ENCODE measurements at regions not wholly inside any gene's neighbourhood (a gene's known extent, or its start where the extent isn't known, plus 50 kb on each side); places are given as distances from the start of the nearest gene placed in this dataset.

DNA sequence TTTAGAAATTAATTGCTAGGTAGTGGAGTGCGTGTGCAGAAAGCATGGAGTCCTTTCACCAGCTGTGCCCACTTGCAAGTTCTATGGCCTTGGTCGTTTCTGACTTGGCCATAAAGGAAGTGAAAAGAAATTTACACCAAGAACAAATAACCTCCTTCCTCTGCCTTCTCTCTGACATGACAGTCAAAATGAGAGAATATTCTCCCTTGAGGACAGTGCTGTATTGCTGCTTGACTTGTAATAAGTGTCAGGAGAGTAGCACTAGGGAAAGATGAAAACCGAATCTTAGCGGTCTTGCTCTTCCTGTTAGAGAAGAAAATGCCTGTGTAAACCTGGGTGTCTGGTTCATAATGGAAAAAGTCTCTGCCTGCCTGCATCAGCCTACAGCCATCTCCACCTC lies 333.1 kb upstream of the RAG2 start:
- no peak overlapping the region for H3K9ac ChIP-seq (ENCODE audit: control insufficient read depth, insufficient read depth, low read length)
- intact Hi-C loops (cut with micrococcal nuclease; ENCODE audit: unreplicated experiment) = no loop called here

DNA sequence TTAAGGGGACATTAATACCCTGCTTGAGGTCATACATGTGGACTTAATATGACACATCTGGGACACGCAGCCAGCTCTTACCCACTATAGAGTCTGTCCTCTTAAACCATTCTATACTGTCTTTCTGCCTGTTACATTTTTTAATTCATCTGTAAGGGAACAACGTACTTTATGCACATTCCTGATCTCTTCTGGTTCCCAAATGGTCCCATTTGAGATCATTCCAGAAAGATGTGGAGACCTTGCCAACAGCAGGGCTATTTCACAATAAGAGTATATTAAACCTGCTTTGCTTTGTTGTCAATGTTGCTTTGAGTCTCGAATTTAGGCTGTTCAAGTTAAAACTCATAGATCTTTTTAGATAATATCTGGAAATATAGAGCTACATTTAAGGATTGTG lies 332.2 kb upstream of the RAG2 start:
- Histone ChIP-seq H3K9ac (ENCODE audit: control insufficient read depth, insufficient read depth, low read length) (no peak overlapping the region), H4K20me1 (ENCODE audit: control insufficient read depth, insufficient read depth) (no peaks in the 10 kb centered on the region), H3K79me2 (ENCODE audit: control insufficient read depth, insufficient read depth, low read length) (no peaks in the 10 kb centered on the region), H3K4me2 (ENCODE audit: control insufficient read depth, insufficient read depth) (no peak overlapping the region), H3K27ac (ENCODE audit: control insufficient read depth, insufficient read depth) (no peak overlapping the region), H3K4me1 (ENCODE audit: control insufficient read depth, insufficient read depth, low read length) (no peaks in the 10 kb centered on the region), H2AFZ (ENCODE audit: control insufficient read depth, low read depth, low read length) (no peak overlapping the region), H3K4me3 (no peak overlapping the region), H3K27me3 (replicated peaks in 1 of 2; ENCODE audit: control insufficient read depth in 2 of 2, insufficient read depth in 2 of 2, low read length in 1 of 2) (no peaks in the 10 kb centered on the region), H3K9me3 (replicated peaks; ENCODE audit: control insufficient read depth, insufficient read depth, low read length) (no peaks in the 10 kb centered on the region), H3K36me3 (ENCODE audit: control insufficient read depth in 2 of 2, insufficient read depth in 2 of 2, low read length in 1 of 2) (no peaks in the 10 kb centered on the region)
- 7% methylated on average over 3 of the region's 3 CpGs for WGBS (ENCODE audit: insufficient coverage, insufficient replicate concordance, low lambda C conversion rate, missing lambda C conversion rate)
- FAIRE-seq = no peak
- ChIA-PET POLR2A (no interaction called here), CTCF (interaction anchor here (0.9 kb wide), 1 partner anchor 15 kb away, joined by 3 read pairs; no protein-coding TSS in a partner anchor), RAD21 (ENCODE audit: unreplicated experiment) (no interaction called here), SMC1A (ENCODE audit: uncharacterized antibody, unreplicated experiment) (no interaction called here)
- DNase-seq (ENCODE audit: low read depth, low spot score) = no peak
- intact Hi-C loops (cut with micrococcal nuclease; ENCODE audit: unreplicated experiment) (no loop called here), in situ Hi-C loops (cut with MboI) (no loop called here)
- no TSS peak for BruUV-seq (replicated peaks)
- no peak for ATAC-seq
- TF ChIP-seq, protein P1, sequence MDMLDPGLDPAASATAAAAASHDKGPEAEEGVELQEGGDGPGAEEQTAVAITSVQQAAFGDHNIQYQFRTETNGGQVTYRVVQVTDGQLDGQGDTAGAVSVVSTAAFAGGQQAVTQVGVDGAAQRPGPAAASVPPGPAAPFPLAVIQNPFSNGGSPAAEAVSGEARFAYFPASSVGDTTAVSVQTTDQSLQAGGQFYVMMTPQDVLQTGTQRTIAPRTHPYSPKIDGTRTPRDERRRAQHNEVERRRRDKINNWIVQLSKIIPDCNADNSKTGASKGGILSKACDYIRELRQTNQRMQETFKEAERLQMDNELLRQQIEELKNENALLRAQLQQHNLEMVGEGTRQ (IDR thresholded peaks at IDR 0.05; ENCODE audit: borderline replicate concordance, low read depth, low read length) = no peak
- TF ChIP-seq, protein P2, sequence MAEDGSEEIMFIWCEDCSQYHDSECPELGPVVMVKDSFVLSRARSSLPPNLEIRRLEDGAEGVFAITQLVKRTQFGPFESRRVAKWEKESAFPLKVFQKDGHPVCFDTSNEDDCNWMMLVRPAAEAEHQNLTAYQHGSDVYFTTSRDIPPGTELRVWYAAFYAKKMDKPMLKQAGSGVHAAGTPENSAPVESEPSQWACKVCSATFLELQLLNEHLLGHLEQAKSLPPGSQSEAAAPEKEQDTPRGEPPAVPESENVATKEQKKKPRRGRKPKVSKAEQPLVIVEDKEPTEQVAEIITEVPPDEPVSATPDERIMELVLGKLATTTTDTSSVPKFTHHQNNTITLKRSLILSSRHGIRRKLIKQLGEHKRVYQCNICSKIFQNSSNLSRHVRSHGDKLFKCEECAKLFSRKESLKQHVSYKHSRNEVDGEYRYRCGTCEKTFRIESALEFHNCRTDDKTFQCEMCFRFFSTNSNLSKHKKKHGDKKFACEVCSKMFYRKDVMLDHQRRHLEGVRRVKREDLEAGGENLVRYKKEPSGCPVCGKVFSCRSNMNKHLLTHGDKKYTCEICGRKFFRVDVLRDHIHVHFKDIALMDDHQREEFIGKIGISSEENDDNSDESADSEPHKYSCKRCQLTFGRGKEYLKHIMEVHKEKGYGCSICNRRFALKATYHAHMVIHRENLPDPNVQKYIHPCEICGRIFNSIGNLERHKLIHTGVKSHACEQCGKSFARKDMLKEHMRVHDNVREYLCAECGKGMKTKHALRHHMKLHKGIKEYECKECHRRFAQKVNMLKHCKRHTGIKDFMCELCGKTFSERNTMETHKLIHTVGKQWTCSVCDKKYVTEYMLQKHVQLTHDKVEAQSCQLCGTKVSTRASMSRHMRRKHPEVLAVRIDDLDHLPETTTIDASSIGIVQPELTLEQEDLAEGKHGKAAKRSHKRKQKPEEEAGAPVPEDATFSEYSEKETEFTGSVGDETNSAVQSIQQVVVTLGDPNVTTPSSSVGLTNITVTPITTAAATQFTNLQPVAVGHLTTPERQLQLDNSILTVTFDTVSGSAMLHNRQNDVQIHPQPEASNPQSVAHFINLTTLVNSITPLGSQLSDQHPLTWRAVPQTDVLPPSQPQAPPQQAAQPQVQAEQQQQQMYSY (CRISPR knock-in tag; IDR thresholded peaks at IDR 0.05) = no peak
- TF ChIP-seq ATF7 (IDR thresholded peaks at IDR 0.05; ENCODE audit: low read depth) = no peak
- TF ChIP-seq TARDBP (IDR thresholded peaks at IDR 0.05; ENCODE audit: borderline replicate concordance) = no peak
- TF ChIP-seq, protein P3, sequence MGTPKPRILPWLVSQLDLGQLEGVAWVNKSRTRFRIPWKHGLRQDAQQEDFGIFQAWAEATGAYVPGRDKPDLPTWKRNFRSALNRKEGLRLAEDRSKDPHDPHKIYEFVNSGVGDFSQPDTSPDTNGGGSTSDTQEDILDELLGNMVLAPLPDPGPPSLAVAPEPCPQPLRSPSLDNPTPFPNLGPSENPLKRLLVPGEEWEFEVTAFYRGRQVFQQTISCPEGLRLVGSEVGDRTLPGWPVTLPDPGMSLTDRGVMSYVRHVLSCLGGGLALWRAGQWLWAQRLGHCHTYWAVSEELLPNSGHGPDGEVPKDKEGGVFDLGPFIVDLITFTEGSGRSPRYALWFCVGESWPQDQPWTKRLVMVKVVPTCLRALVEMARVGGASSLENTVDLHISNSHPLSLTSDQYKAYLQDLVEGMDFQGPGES (IDR thresholded peaks at IDR 0.05) = no peak
- no peak for TF ChIP-seq SREBF2 (IDR thresholded peaks at IDR 0.05; ENCODE audit: low read length)
- TF ChIP-seq, protein P4, sequence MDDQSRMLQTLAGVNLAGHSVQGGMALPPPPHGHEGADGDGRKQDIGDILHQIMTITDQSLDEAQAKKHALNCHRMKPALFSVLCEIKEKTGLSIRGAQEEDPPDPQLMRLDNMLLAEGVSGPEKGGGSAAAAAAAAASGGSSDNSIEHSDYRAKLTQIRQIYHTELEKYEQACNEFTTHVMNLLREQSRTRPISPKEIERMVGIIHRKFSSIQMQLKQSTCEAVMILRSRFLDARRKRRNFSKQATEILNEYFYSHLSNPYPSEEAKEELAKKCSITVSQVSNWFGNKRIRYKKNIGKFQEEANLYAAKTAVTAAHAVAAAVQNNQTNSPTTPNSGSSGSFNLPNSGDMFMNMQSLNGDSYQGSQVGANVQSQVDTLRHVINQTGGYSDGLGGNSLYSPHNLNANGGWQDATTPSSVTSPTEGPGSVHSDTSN (IDR thresholded peaks at IDR 0.05; ENCODE audit: insufficient replicate concordance, low read depth, low read length) = no peak

More for the DNA sequence above, 333.1 kb upstream of the RAG2 start:
- no peaks in the 10 kb centered on the region for H3K27me3 ChIP-seq (replicated peaks in 1 of 2; ENCODE audit: control insufficient read depth in 2 of 2, insufficient read depth in 2 of 2, low read length in 1 of 2)
- WGBS (ENCODE audit: insufficient coverage, insufficient replicate concordance, low lambda C conversion rate, missing lambda C conversion rate) = 10% methylated on average over 4 of the region's 4 CpGs
- H4K20me1 ChIP-seq (ENCODE audit: control insufficient read depth, insufficient read depth) = no peaks in the 10 kb centered on the region
- ChIA-PET POLR2A (no interaction called here), SMC1A (ENCODE audit: uncharacterized antibody, unreplicated experiment) (no interaction called here), RAD21 (ENCODE audit: unreplicated experiment) (no interaction called here), CTCF (no interaction called here)
- in situ Hi-C loops (cut with MboI) = no loop called here
- no TSS peak for BruUV-seq (replicated peaks)
- H3K36me3 ChIP-seq (ENCODE audit: control insufficient read depth in 2 of 2, insufficient read depth in 2 of 2, low read length in 1 of 2) = no peaks in the 10 kb centered on the region
- H3K79me2 ChIP-seq (ENCODE audit: control insufficient read depth, insufficient read depth, low read length) = no peaks in the 10 kb centered on the region
- no peak overlapping the region for H3K4me3 ChIP-seq
- no peak for FAIRE-seq
- H2AFZ ChIP-seq (ENCODE audit: control insufficient read depth, low read depth, low read length) = no peak overlapping the region
- no peak for ATAC-seq
- no peaks in the 10 kb centered on the region for H3K9me3 ChIP-seq (replicated peaks; ENCODE audit: control insufficient read depth, insufficient read depth, low read length)
- no peak overlapping the region for H3K27ac ChIP-seq (ENCODE audit: control insufficient read depth, insufficient read depth)
- H3K4me1 ChIP-seq (ENCODE audit: control insufficient read depth, insufficient read depth, low read length) = no peaks in the 10 kb centered on the region
- DNase-seq (ENCODE audit: low read depth, low spot score) = no peak
- no peak for TF ChIP-seq RAD51 (IDR thresholded peaks at IDR 0.05)
- no peak for TF ChIP-seq POLR2AphosphoS5 (IDR thresholded peaks at IDR 0.05; ENCODE audit: low read length)
- TF ChIP-seq ATF7 (IDR thresholded peaks at IDR 0.05; ENCODE audit: low read depth) = no peak
- no peak for TF ChIP-seq PAX5 (IDR thresholded peaks at IDR 0.05; ENCODE audit: borderline replicate concordance, low read depth, low read length)
- TF ChIP-seq ZNF622 (IDR thresholded peaks at IDR 0.05) = no peak
- no peak overlapping the region for H3K4me2 ChIP-seq (ENCODE audit: control insufficient read depth, insufficient read depth)

Data from GM12878 (cell line).